ENCODE measurements at regions not wholly inside any gene's neighbourhood (a gene's known extent, or its start where the extent isn't known, plus 50 kb on each side); places are given as distances from the start of the nearest gene placed in this dataset.

DNA sequence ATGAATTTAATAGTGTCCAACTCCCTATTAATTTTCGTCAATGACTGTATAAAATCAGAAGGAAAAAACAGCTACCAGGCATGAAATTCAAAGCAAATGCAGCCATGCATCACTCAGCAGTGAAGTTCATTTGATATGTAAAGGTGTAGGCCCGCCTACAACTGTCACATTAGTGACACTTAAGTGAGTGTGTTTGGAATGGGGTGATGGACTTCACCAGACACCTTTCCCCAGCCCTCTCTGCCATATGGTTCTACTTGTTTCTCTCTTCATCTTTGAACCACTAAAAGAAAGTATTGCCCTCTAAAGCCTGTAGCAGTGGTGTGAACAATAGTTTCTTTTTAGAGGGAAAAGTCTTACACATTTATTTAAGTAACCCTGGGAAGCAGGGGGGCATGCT, 124.0 kb downstream of the SIPA1L2 start:
- intact Hi-C loops (cut with micrococcal nuclease; ENCODE audit: unreplicated experiment): loop anchor here (10.0 kb wide), 1 partner anchor 119 kb away; no protein-coding TSS in a partner anchor

DNA sequence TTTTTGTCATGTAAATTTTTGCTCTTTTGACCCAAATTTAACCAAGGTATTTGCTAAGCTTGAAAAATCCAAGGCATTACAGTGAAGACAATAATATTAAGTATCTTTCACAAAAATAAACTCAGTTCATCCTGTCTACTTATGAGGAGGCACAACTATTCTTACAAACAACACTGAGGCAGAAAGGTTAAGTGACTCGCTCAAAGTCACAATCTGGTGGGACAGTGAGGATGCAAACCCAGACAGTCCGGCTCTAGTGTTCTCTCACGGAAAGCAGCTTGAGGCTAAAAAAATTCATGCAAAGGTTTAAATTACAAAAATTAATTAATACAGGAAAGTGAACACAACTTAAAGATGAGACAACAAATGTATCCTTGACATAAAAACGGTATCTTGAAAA, 125.3 kb downstream of the SIPA1L2 start:
- Histone ChIP-seq H3K27me3 (ENCODE audit: control insufficient read depth, insufficient read depth, low read length) (no peaks in the 10 kb centered on the region), H3K9me3 (ENCODE audit: control insufficient read depth, insufficient read depth, low read depth, low read length) (no peaks in the 10 kb centered on the region), H3K27ac (ENCODE audit: low read length) (no peak overlapping the region), H3K4me3 (ENCODE audit: low read depth in 2 of 2, low read length in 2 of 2) (no peak overlapping the region), H3K36me3 (ENCODE audit: control insufficient read depth, insufficient read depth, low read length) (no peaks in the 10 kb centered on the region), H3K4me1 (ENCODE audit: control insufficient read depth, insufficient read depth, low read length) (no peaks in the 10 kb centered on the region)
- TF ChIP-seq POLR2AphosphoS5 (IDR thresholded peaks at IDR 0.05; ENCODE audit: low read depth, low read length) (no peak), TCF7L2 (IDR thresholded peaks at IDR 0.05; ENCODE audit: low read depth, low read length) (no peak), SIN3A (IDR thresholded peaks at IDR 0.05; ENCODE audit: borderline replicate concordance, insufficient read depth, low read depth, low read length) (no peak)
- TF ChIP-seq, protein P1, sequence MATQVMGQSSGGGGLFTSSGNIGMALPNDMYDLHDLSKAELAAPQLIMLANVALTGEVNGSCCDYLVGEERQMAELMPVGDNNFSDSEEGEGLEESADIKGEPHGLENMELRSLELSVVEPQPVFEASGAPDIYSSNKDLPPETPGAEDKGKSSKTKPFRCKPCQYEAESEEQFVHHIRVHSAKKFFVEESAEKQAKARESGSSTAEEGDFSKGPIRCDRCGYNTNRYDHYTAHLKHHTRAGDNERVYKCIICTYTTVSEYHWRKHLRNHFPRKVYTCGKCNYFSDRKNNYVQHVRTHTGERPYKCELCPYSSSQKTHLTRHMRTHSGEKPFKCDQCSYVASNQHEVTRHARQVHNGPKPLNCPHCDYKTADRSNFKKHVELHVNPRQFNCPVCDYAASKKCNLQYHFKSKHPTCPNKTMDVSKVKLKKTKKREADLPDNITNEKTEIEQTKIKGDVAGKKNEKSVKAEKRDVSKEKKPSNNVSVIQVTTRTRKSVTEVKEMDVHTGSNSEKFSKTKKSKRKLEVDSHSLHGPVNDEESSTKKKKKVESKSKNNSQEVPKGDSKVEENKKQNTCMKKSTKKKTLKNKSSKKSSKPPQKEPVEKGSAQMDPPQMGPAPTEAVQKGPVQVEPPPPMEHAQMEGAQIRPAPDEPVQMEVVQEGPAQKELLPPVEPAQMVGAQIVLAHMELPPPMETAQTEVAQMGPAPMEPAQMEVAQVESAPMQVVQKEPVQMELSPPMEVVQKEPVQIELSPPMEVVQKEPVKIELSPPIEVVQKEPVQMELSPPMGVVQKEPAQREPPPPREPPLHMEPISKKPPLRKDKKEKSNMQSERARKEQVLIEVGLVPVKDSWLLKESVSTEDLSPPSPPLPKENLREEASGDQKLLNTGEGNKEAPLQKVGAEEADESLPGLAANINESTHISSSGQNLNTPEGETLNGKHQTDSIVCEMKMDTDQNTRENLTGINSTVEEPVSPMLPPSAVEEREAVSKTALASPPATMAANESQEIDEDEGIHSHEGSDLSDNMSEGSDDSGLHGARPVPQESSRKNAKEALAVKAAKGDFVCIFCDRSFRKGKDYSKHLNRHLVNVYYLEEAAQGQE (IDR thresholded peaks at IDR 0.05; ENCODE audit: insufficient read depth in 1 of 2, low read depth in 2 of 2, low read length in 1 of 2): no peak
- TF ChIP-seq, protein P2, sequence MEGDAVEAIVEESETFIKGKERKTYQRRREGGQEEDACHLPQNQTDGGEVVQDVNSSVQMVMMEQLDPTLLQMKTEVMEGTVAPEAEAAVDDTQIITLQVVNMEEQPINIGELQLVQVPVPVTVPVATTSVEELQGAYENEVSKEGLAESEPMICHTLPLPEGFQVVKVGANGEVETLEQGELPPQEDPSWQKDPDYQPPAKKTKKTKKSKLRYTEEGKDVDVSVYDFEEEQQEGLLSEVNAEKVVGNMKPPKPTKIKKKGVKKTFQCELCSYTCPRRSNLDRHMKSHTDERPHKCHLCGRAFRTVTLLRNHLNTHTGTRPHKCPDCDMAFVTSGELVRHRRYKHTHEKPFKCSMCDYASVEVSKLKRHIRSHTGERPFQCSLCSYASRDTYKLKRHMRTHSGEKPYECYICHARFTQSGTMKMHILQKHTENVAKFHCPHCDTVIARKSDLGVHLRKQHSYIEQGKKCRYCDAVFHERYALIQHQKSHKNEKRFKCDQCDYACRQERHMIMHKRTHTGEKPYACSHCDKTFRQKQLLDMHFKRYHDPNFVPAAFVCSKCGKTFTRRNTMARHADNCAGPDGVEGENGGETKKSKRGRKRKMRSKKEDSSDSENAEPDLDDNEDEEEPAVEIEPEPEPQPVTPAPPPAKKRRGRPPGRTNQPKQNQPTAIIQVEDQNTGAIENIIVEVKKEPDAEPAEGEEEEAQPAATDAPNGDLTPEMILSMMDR (IDR thresholded peaks at IDR 0.05): no peak
- CTCF ChIA-PET: no interaction called here
- ATAC-seq (no peak), DNase-seq (ENCODE audit: low read depth, low spot score) (no peak)
- in situ Hi-C loops (cut with HindIII; ENCODE audit: low pct_unique_long_range_greater_than_20kb, low sequenced_read_pairs): no loop called here
- POLR2A ChIA-PET: no interaction called here
- intact Hi-C loops (cut with micrococcal nuclease; ENCODE audit: unreplicated experiment): loop anchor here (10.0 kb wide), 1 partner anchor 120 kb away; no protein-coding TSS in a partner anchor
- BruUV-seq (replicated peaks): no TSS peak

More for the DNA sequence above, 124.0 kb downstream of the SIPA1L2 start:
- ATAC-seq (no peak), DNase-seq (ENCODE audit: low read depth, low spot score) (no peak)
- Histone ChIP-seq H3K4me1 (ENCODE audit: control insufficient read depth, insufficient read depth, low read length) (no peaks in the 10 kb centered on the region), H3K9me3 (ENCODE audit: control insufficient read depth, insufficient read depth, low read depth, low read length) (no peaks in the 10 kb centered on the region), H3K36me3 (ENCODE audit: control insufficient read depth, insufficient read depth, low read length) (no peaks in the 10 kb centered on the region), H3K27me3 (ENCODE audit: control insufficient read depth, insufficient read depth, low read length) (no peaks in the 10 kb centered on the region), H3K4me3 (ENCODE audit: low read depth in 2 of 2, low read length in 2 of 2) (no peak overlapping the region), H3K27ac (ENCODE audit: low read length) (no peak overlapping the region)
- ChIA-PET POLR2A (no interaction called here), CTCF (no interaction called here)
- no peak for TF ChIP-seq POLR2AphosphoS5 (IDR thresholded peaks at IDR 0.05; ENCODE audit: low read depth, low read length)
- TF ChIP-seq TCF7L2 (IDR thresholded peaks at IDR 0.05; ENCODE audit: low read depth, low read length): no peak
- TF ChIP-seq, protein P2 (IDR thresholded peaks at IDR 0.05): no peak
- TF ChIP-seq SIN3A (IDR thresholded peaks at IDR 0.05; ENCODE audit: borderline replicate concordance, insufficient read depth, low read depth, low read length): no peak
- TF ChIP-seq, protein P1 (IDR thresholded peaks at IDR 0.05; ENCODE audit: insufficient read depth in 1 of 2, low read depth in 2 of 2, low read length in 1 of 2): no peak
- in situ Hi-C loops (cut with HindIII; ENCODE audit: low pct_unique_long_range_greater_than_20kb, low sequenced_read_pairs): no loop called here
- BruUV-seq (replicated peaks): no TSS peak
